ENCODE measurements at regions not wholly inside any gene's neighbourhood (a gene's known extent, or its start where the extent isn't known, plus 50 kb on each side); places are given as distances from the start of the nearest gene placed in this dataset.

GRCh38 chr7:50190776-50191175 is 97.7 kb upstream of the ZPBP start:
- intact Hi-C loops (cut with DNase I), result no loop called here
- Histone ChIP-seq H3K4me3 (no peak overlapping the region), H3K36me3 (no peaks in the 10 kb centered on the region), H3K27me3 (ENCODE audit: low read depth) (peaks cover 4% of the 10 kb centered on the region), H3K27ac (no peak overlapping the region), H3K9me3 (no peaks in the 10 kb centered on the region), H3K4me1 (no peaks in the 10 kb centered on the region)
- TF ChIP-seq, protein P1, sequence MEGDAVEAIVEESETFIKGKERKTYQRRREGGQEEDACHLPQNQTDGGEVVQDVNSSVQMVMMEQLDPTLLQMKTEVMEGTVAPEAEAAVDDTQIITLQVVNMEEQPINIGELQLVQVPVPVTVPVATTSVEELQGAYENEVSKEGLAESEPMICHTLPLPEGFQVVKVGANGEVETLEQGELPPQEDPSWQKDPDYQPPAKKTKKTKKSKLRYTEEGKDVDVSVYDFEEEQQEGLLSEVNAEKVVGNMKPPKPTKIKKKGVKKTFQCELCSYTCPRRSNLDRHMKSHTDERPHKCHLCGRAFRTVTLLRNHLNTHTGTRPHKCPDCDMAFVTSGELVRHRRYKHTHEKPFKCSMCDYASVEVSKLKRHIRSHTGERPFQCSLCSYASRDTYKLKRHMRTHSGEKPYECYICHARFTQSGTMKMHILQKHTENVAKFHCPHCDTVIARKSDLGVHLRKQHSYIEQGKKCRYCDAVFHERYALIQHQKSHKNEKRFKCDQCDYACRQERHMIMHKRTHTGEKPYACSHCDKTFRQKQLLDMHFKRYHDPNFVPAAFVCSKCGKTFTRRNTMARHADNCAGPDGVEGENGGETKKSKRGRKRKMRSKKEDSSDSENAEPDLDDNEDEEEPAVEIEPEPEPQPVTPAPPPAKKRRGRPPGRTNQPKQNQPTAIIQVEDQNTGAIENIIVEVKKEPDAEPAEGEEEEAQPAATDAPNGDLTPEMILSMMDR (IDR thresholded peaks at IDR 0.05), result no peak
- no peak for ATAC-seq
- no peak for DNase-seq

DNA sequence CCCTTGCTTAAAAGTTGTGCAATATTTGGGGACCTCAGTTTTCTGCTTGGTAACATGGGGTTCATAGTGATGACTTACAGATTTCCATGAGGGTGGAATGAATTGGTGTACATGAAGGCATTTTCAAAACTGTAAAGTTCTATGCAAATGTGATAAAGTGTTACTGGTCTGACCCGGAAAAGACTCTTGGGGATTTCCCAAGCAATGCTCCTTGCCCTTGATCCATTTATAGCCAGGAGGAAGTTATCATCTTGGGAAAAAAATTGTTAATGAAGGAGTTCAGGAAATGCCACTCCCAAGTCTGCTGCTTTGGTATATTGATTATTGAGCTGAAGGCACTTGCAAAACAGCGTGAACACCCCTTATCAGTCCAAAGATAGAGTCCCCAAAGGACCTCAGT is 96.3 kb upstream of the ZPBP start:
- Histone ChIP-seq H3K4me1 (no peaks in the 10 kb centered on the region), H3K27ac (no peak overlapping the region), H3K27me3 (ENCODE audit: low read depth) (peaks cover 4% of the 10 kb centered on the region), H3K36me3 (no peaks in the 10 kb centered on the region), H3K9me3 (no peaks in the 10 kb centered on the region), H3K4me3 (no peak overlapping the region)
- intact Hi-C loops (cut with DNase I), result no loop called here
- ATAC-seq, result no peak
- TF ChIP-seq, protein P1 (IDR thresholded peaks at IDR 0.05), result no peak
- DNase-seq, result no peak

- H3K9me3 ChIP-seq, result no peaks in the 10 kb centered on the region
- TF ChIP-seq, protein P1 (IDR thresholded peaks at IDR 0.05), result no peak
- no peak overlapping the region for H3K27ac ChIP-seq
- no peak overlapping the region for H3K4me3 ChIP-seq
- no peaks in the 10 kb centered on the region for H3K4me1 ChIP-seq
- H3K36me3 ChIP-seq, result no peaks in the 10 kb centered on the region
- H3K27me3 ChIP-seq (ENCODE audit: low read depth), result no peaks in the 10 kb centered on the region
- ATAC-seq (no peak), DNase-seq (no peak)
- intact Hi-C loops (cut with DNase I), result no loop called here
Observed at GRCh38 chr7:50185951-50186682, 93.1 kb upstream of the ZPBP start.

DNA sequence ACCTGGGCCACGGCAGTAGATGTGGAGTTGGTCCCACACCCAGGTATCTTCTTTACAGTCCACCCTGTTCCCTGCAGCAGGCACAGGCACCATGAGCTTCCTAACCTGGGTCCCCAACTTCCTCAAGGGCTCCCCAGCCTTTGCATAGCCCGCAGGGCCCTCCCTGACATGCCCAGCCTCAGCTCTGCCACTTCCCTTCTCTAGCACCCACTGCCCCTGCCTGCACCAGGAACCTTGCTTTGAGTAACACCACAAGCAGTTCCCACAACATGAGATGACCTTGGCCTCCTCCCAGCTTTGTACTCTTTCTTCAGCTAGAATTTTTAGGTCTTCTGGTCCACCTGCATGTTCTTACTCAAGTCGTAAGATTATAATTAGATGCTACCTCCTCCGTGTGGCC is 92.2 kb upstream of the ZPBP start:
- Histone ChIP-seq H3K36me3 (no peaks in the 10 kb centered on the region), H3K9me3 (no peaks in the 10 kb centered on the region), H3K27ac (no peak overlapping the region), H3K4me1 (no peaks in the 10 kb centered on the region), H3K27me3 (ENCODE audit: low read depth) (no peaks in the 10 kb centered on the region), H3K4me3 (no peak overlapping the region)
- intact Hi-C loops (cut with DNase I), result no loop called here
- TF ChIP-seq, protein P1 (IDR thresholded peaks at IDR 0.05), result no peak
- ATAC-seq, result peak; percentile 54 to 71
- DNase-seq, result peak; percentile 70

GRCh38 chr7:50184271-50184990 is 91.4 kb upstream of the ZPBP start:
- Histone ChIP-seq H3K27ac (no peak overlapping the region), H3K9me3 (no peaks in the 10 kb centered on the region), H3K36me3 (no peaks in the 10 kb centered on the region), H3K4me3 (no peak overlapping the region), H3K27me3 (ENCODE audit: low read depth) (no peaks in the 10 kb centered on the region), H3K4me1 (no peaks in the 10 kb centered on the region)
- ATAC-seq (no peak), DNase-seq (no peak)
- TF ChIP-seq, protein P1 (IDR thresholded peaks at IDR 0.05), result no peak
- intact Hi-C loops (cut with DNase I), result no loop called here

Data from lower lobe of right lung (tissue), 2 donors.